HCT116 (cell line): ENCODE measurements at regions not wholly inside any gene's neighbourhood (a gene's known extent, or its start where the extent isn't known, plus 50 kb on each side); places are given as distances from the start of the nearest gene placed in this dataset.

Experiments
- CEBPB ChIP-seq: IDR thresholded peaks from 2 replicates; pipeline ENCODE4 v1.6.1; 2012; ENCODE audit warnings: low read depth
- EZH2 ChIP-seq: fragments of 200-600 bp; sonication (generic); IDR thresholded peaks from 2 replicates; pipeline ENCODE4 v1.6.1; 2017; ENCODE audit warnings: antibody characterized with exemption, mixed run types
- POLR2A ChIP-seq: IDR thresholded peaks from 2 replicates; pipeline ENCODE4 v1.7.0; 2011; ENCODE audit warnings: borderline replicate concordance; ENCODE audit not compliant: insufficient read depth, insufficient read length; ENCODE audit errors: extremely low read depth
- POLR2AphosphoS5 ChIP-seq: IDR thresholded peaks from 2 replicates; pipeline ENCODE4 v1.6.1; 2011; ENCODE audit warnings: mild to moderate bottlenecking, low read depth, low read length, moderate library complexity
- RAD21 ChIP-seq: IDR thresholded peaks from 2 replicates; pipeline ENCODE4 v1.6.1; 2012; ENCODE audit warnings: low read depth, mild to moderate bottlenecking
- TCF7L2 ChIP-seq: IDR thresholded peaks from 2 replicates; pipeline ENCODE4 v1.7.0; 2011; ENCODE audit warnings: borderline replicate concordance, inconsistent platforms; ENCODE audit not compliant: insufficient read depth, insufficient read length; ENCODE audit errors: extremely low read depth
- YY1 ChIP-seq: IDR thresholded peaks from 2 replicates; pipeline ENCODE4 v1.6.1; 2011; ENCODE audit warnings: low read length, low read depth, moderate library complexity, mild to moderate bottlenecking; ENCODE audit not compliant: insufficient replicate concordance; ENCODE audit errors: extremely low read depth
- ZNF274 ChIP-seq: fragments of 200-500 bp; sonication (Bioruptor generic); IDR thresholded peaks from 2 replicates; pipeline ENCODE4 v1.6.1; 2014; ENCODE audit warnings: mild to moderate bottlenecking, low read depth, low read length, inconsistent platforms
- TF ChIP-seq, protein P1 (sequence below): IDR thresholded peaks from 2 replicates; pipeline ENCODE4 v1.6.1; 2012
- TF ChIP-seq, protein P2 (sequence below), 3 experiments: fragments of 200-600 bp in 1 of 3; sonication (generic) in 1 of 3; IDR thresholded peaks in 2 of 3; conservative IDR thresholded peaks in 1 of 3; 2 replicates each; pipeline ENCODE4 v1.5.1; 2012 to 2017; ENCODE audit warnings: low read depth in 2 of 3, low read length in 2 of 3, antibody characterized with exemption in 1 of 3, borderline replicate concordance in 1 of 3, control low read depth in 1 of 3, mild to moderate bottlenecking in 1 of 3, mixed read lengths in 1 of 3, mixed run types in 1 of 3, moderate library complexity in 1 of 3; ENCODE audit not compliant: insufficient read depth in 1 of 3

DNA sequence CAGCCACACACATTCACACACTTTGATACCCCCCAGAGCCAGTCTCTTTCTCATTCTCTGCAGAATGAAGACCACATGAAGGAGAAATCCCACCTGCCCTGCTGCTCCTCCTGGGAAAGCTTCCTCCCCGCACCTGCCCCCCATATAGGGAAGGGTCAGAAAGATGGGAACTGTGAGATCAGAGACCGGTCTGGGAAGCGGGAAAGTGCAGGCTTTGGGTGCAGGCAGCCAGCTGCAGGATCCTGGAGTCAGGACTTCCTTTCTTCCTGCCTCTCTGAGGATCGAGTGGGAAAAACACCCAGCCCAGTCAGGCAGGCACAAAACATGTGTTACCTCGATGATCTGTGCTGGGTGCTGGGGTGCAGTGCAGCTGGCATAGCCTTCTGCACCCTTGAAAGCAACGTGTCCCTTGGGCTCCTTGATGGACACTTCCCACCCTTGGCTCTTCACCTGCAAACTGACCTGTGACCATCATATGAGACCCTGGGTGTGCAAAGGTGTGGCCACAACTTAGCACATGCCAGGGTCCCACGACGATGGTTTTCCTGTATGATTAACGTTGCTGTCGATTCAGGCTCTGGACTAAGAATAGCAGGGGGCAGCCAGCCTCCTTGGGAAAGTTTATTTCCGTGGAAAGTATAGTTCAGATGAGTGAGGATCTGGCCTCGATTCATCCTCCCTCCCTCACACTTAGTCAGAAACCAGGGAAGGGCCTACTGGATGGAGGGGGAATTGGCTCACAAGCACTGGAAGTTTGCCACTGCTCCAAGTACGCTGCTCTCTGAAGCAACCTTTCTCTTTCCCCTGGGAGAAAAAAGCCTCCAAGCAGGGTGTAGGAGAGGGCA is 105.4 kb upstream of the MED13L start:
- TF ChIP-seq, protein P1, sequence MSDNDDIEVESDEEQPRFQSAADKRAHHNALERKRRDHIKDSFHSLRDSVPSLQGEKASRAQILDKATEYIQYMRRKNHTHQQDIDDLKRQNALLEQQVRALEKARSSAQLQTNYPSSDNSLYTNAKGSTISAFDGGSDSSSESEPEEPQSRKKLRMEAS: no peak
- TF ChIP-seq POLR2AphosphoS5: no peak
- no peak for TF ChIP-seq ZNF274
- TF ChIP-seq POLR2A: no peak
- TF ChIP-seq, protein P2, sequence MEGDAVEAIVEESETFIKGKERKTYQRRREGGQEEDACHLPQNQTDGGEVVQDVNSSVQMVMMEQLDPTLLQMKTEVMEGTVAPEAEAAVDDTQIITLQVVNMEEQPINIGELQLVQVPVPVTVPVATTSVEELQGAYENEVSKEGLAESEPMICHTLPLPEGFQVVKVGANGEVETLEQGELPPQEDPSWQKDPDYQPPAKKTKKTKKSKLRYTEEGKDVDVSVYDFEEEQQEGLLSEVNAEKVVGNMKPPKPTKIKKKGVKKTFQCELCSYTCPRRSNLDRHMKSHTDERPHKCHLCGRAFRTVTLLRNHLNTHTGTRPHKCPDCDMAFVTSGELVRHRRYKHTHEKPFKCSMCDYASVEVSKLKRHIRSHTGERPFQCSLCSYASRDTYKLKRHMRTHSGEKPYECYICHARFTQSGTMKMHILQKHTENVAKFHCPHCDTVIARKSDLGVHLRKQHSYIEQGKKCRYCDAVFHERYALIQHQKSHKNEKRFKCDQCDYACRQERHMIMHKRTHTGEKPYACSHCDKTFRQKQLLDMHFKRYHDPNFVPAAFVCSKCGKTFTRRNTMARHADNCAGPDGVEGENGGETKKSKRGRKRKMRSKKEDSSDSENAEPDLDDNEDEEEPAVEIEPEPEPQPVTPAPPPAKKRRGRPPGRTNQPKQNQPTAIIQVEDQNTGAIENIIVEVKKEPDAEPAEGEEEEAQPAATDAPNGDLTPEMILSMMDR (IDR thresholded peaks at IDR 0.05 in 2 of 3, conservative IDR thresholded peaks at IDR 0.05 in 1 of 3; ENCODE audit: borderline replicate concordance in 1 of 3, insufficient read depth in 1 of 3, low read depth in 2 of 3, low read length in 2 of 3): no peak
- no peak for TF ChIP-seq CEBPB
- no peak for TF ChIP-seq YY1
- no peak for TF ChIP-seq RAD21
- no peak for TF ChIP-seq EZH2
- TF ChIP-seq TCF7L2: no peak
